HL-60 (cell line): ENCODE measurements at regions not wholly inside any gene's neighbourhood (a gene's known extent, or its start where the extent isn't known, plus 50 kb on each side); places are given as distances from the start of the nearest gene placed in this dataset.

Experiments used
- DNase-seq, 2 experiments: peaks; one replicate each; pipeline ENCODE4 v3.0.0-alpha.2; 2010 to 2020; ENCODE audit warnings: low read depth in 1 of 2, low spot score in 1 of 2
- H3K27ac ChIP-seq: fragments of 250-450 bp; sonication (Bioruptor Pico); replicated peaks from 2 replicates; pipeline ENCODE4 v1.5.1; 2020; ENCODE audit warnings: mild to moderate bottlenecking, moderate library complexity
- H3K27me3 ChIP-seq: fragments of 250-450 bp; sonication (Bioruptor Pico); 2 replicates; pipeline ENCODE4 v1.5.1; 2021; ENCODE audit warnings: mild to moderate bottlenecking, moderate library complexity; ENCODE audit not compliant: insufficient read depth, poor library complexity, severe bottlenecking
- H3K4me3 ChIP-seq: replicated peaks from 2 replicates; pipeline ENCODE4 v1.5.1; 2011; ENCODE audit warnings: mild to moderate bottlenecking, control low read depth, low read length; ENCODE audit not compliant: insufficient read depth
- CTCF ChIP-seq: IDR thresholded peaks from one replicate; pipeline ENCODE4 v1.5.1; 2011; ENCODE audit warnings: low read length, control low read depth, inconsistent platforms; ENCODE audit not compliant: insufficient read depth
- GABPA ChIP-seq: IDR thresholded peaks from 2 replicates; pipeline ENCODE4 v1.6.1; 2012; ENCODE audit warnings: low read depth
- POLR2AphosphoS5 ChIP-seq: IDR thresholded peaks from 2 replicates; pipeline ENCODE4 v1.6.1; 2012; ENCODE audit warnings: low read depth
- REST ChIP-seq: IDR thresholded peaks from 2 replicates; pipeline ENCODE4 v1.6.1; 2012; ENCODE audit warnings: low read depth; ENCODE audit not compliant: insufficient replicate concordance
- SPI1 ChIP-seq: IDR thresholded peaks from 2 replicates; pipeline ENCODE4 v1.6.1; 2012; ENCODE audit warnings: low read depth, mild to moderate bottlenecking, borderline replicate concordance

- Histone ChIP-seq H3K27me3 (no peaks in the 10 kb centered on the region), H3K4me3 (no peak overlapping the region), H3K27ac (no peak overlapping the region)
- no peak for DNase-seq
- TF ChIP-seq GABPA = no peak
- no peak for TF ChIP-seq SPI1
- no peak for TF ChIP-seq POLR2AphosphoS5
- TF ChIP-seq CTCF = no peak
- no peak for TF ChIP-seq REST
These were observed 975.0 kb upstream of the NCAM2 start for GRCh38 chr21:20023193-20023592.

- H3K27ac ChIP-seq = no peak overlapping the region
- H3K4me3 ChIP-seq = no peak overlapping the region
- no peak for DNase-seq
- no peaks in the 10 kb centered on the region for H3K27me3 ChIP-seq
- TF ChIP-seq REST (no peak), GABPA (no peak), POLR2AphosphoS5 (no peak), CTCF (no peak), SPI1 (no peak)
These were observed 973.5 kb upstream of the NCAM2 start for GRCh38 chr21:20024741-20025140.

DNA sequence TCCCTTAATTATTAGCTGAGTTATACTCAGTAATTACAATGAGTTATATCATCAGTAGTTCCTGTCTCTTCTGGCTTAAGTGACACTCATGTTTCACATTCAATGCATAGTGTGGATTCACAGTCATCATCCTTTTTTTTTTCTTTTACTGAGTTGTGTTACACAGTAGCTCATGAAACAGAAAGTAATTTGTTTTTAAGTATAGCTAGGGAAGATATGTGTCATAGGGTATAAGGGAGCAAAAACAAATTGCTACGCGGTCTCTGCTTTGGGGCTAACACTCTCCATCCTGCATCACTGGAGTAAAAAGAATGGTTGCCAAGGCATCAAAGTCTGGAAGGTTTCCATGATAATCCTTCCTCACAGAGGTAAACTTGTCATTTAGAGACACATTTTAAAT, 971.7 kb upstream of the NCAM2 start:
- TF ChIP-seq POLR2AphosphoS5 = no peak
- TF ChIP-seq CTCF = no peak
- TF ChIP-seq SPI1 = no peak
- TF ChIP-seq GABPA = no peak
- TF ChIP-seq REST = no peak
- Histone ChIP-seq H3K4me3 (no peak overlapping the region), H3K27ac (no peak overlapping the region), H3K27me3 (no peaks in the 10 kb centered on the region)
- no peak for DNase-seq
